Heart right ventricle (tissue), 16 donors: ENCODE measurements at regions not wholly inside any gene's neighbourhood (a gene's known extent, or its start where the extent isn't known, plus 50 kb on each side); places are given as distances from the start of the nearest gene placed in this dataset.

Experiments used
- ATAC-seq, 8 donors: fragments of 200-7000 bp; cut with Tn5 transposase; one replicate each; pipeline ENCODE4 v1.9.1; 2020; ENCODE audit warnings: mild to moderate bottlenecking in 8 of 8, moderate library complexity in 8 of 8, moderate number of reproducible peaks in 1 of 8
- DNase-seq, 2 donors: peaks; one replicate each; pipeline ENCODE4 v3.0.0-alpha.2; 2020
- H3K27ac ChIP-seq, 10 donors: fragments of 200-600 bp; sonication (generic) in 2 of 10; one replicate each; pipeline versions ENCODE4 v1.5.0 to v1.8.0; 2020 to 2022; ENCODE audit warnings: mild to moderate bottlenecking in 3 of 10
- H3K27me3 ChIP-seq, 7 donors: fragments of 200-600 bp; one replicate each; pipeline ENCODE4 v1.8.0; 2021 to 2022; ENCODE audit warnings: mild to moderate bottlenecking in 2 of 7
- H3K36me3 ChIP-seq, 9 donors: fragments of 200-600 bp; sonication (generic) in 1 of 9; one replicate each; pipeline versions ENCODE4 v1.5.0 to v1.8.0; 2020 to 2022; ENCODE audit warnings: mild to moderate bottlenecking in 2 of 9
- H3K4me1 ChIP-seq, 9 donors: fragments of 200-600 bp; sonication (generic) in 1 of 9; one replicate each; pipeline versions ENCODE4 v1.5.0 to v1.8.0; 2020 to 2022; ENCODE audit warnings: mild to moderate bottlenecking in 4 of 9
- H3K4me3 ChIP-seq, 10 donors: fragments of 200-600 bp; sonication (generic) in 2 of 10; one replicate each; pipeline versions ENCODE4 v1.5.0 to v1.8.0; 2020 to 2022; ENCODE audit warnings: mild to moderate bottlenecking in 7 of 10, moderate library complexity in 2 of 10
- H3K9me3 ChIP-seq, 11 donors: fragments of 200-600 bp in 10 of 11; sonication (generic) in 2 of 11; one replicate each; pipeline versions ENCODE4 v1.5.0 to v1.8.0; 2013 to 2022; ENCODE audit warnings: mild to moderate bottlenecking in 2 of 11, control low read depth in 1 of 11, moderate library complexity in 1 of 11
- WGBS, 2 donors: extraction: QIAGEN DNeasy Blood & Tissue Kit; methylation state at CpG; one replicate each; pipeline ENCODE4 v1.1.7; 2013; ENCODE audit warnings: inconsistent platforms in 1 of 2; 5-methylcytosine and 5-hydroxymethylcytosine counted together
- intact Hi-C, 10 donors: fragments of 100-400 bp; cut with DNase I; formaldehyde crosslinking; loops; one replicate each; pipeline versions ENCODE4 v1.11.1 to v1.14.2; 2022
- TF ChIP-seq, protein P1 (sequence below), 9 donors: fragments of 200-600 bp; sonication (generic) in 2 of 9; IDR thresholded peaks; one replicate each; pipeline versions ENCODE4 v1.5.0 to v1.8.0; 2021 to 2022; ENCODE audit warnings: antibody characterized with exemption in 9 of 9, mild to moderate bottlenecking in 5 of 9, moderate library complexity in 1 of 9
- donor health status: Arrhythmogenic right ventricular cardiomyopathy.
- donor health status: ischemic (EF 13 %, LVEDD 7.1; RV severe dilation, severe dysfunction).
- donor health status: healthy with polysubstance abuse.
- donor health status: DM: no; HTN: yes; CAD: no.
- donor health status: DM: no; HTN: no; CAD: no.
- donor health status: ischemic (EF 25% LVEDD 6.9; RV normal size, moderate dysfunction).
- donor health status: ischemic (EF 25% LVEDD 5.7; RV mildly dilated, moderate dysfunction).
- donor health status: healthy.
- donor health status: DM: yes; HTN: yes; CAD: no.
- donor health status: Ischemic cardiomyopathy.
- donor health status: ischemic (EF 35%, LVEDD 5.7; RV mildly dilated, moderate dysfunction).
- donor health status: nonischemic (EF 11% LVEDD 7.7; RV severe dilation, severe dysfunction).
- donor health status: DM: yes; HTN: yes; CAD: no.
- donor health status: PGD.
- donor health status: ischemic (EF 29% LVEDD 5.4; RV normal size, mild dysfunction).
- donor health status: nonischemic (EF 23%, LVEDD 6.1; RV moderate dilation, normal function).

DNA sequence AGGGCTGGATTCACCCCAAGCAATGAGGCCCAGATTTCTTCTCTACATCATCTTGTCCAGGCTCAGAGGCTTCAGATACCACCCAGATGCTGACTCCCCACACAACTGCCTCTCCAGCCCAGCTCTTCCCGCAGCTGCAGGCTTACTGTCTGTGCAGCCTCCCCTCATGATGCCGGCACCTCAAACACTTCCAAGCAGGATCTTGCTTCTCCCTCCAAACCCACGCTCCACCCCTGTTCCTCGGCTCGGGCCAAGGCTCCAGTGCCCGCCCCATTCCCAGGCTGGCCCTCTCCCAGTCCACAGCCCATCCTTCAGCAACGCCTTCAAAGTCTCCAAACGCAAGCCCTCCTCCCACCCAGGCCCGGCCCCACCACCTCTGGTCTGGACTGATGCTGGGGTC is 159.2 kb upstream of the LINGO1 start:
- H3K36me3 ChIP-seq, result no peaks in the 10 kb centered on the region
- WGBS, 2 donors, result 82 to 84% methylated on average over 9 of the region's 9 CpGs
- intact Hi-C loops, result no loop called here
- H3K27ac ChIP-seq, result no peak overlapping the region
- DNase-seq (no peak), ATAC-seq (no peak)
- TF ChIP-seq, protein P1, sequence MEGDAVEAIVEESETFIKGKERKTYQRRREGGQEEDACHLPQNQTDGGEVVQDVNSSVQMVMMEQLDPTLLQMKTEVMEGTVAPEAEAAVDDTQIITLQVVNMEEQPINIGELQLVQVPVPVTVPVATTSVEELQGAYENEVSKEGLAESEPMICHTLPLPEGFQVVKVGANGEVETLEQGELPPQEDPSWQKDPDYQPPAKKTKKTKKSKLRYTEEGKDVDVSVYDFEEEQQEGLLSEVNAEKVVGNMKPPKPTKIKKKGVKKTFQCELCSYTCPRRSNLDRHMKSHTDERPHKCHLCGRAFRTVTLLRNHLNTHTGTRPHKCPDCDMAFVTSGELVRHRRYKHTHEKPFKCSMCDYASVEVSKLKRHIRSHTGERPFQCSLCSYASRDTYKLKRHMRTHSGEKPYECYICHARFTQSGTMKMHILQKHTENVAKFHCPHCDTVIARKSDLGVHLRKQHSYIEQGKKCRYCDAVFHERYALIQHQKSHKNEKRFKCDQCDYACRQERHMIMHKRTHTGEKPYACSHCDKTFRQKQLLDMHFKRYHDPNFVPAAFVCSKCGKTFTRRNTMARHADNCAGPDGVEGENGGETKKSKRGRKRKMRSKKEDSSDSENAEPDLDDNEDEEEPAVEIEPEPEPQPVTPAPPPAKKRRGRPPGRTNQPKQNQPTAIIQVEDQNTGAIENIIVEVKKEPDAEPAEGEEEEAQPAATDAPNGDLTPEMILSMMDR (IDR thresholded peaks at IDR 0.05), result no peak
- no peak overlapping the region for H3K4me3 ChIP-seq
- H3K27me3 ChIP-seq, result peaks cover 0 to 46% (median 14%) of the 10 kb centered on the region in 7 donors
- H3K4me1 ChIP-seq, result no peaks in the 10 kb centered on the region
- no peaks in the 10 kb centered on the region for H3K9me3 ChIP-seq

- Histone ChIP-seq H3K27me3 (peaks cover 0 to 47% (median 27%) of the 10 kb centered on the region in 7 donors), H3K9me3 (no peaks in the 10 kb centered on the region), H3K36me3 (no peaks in the 10 kb centered on the region), H3K4me1 (no peaks in the 10 kb centered on the region), H3K27ac (no peak overlapping the region), H3K4me3 (no peak overlapping the region)
- TF ChIP-seq, protein P1 (IDR thresholded peaks at IDR 0.05), result no peak
- intact Hi-C loops, result no loop called here
- ATAC-seq (no peak), DNase-seq (no peak)
- 40 to 59% methylated on average over 3 of the region's 3 CpGs for WGBS, 2 donors
These were observed 157.8 kb upstream of the LINGO1 start for GRCh38 chr15:77790481-77790880.

- no peak for ATAC-seq
- WGBS, 2 donors, result 77% methylated on average over 12 of the region's 12 CpGs
These were observed 154.2 kb upstream of the LINGO1 start for GRCh38 chr15:77786956-77787355.

GRCh38 chr15:77786181-77786890 is 153.6 kb upstream of the LINGO1 start:
- H3K4me1 ChIP-seq, result no peaks in the 10 kb centered on the region
- no peaks in the 10 kb centered on the region for H3K36me3 ChIP-seq
- no peak for ATAC-seq
- H3K9me3 ChIP-seq, result no peaks in the 10 kb centered on the region
- TF ChIP-seq, protein P1 (IDR thresholded peaks at IDR 0.05), result no peak
- WGBS, 2 donors, result 69 to 73% methylated on average over 11 of the region's 11 CpGs
- peaks cover 0 to 49% (median 33%) of the 10 kb centered on the region in 7 donors for H3K27me3 ChIP-seq
- H3K4me3 ChIP-seq, result no peak overlapping the region
- H3K27ac ChIP-seq, result no peak overlapping the region
- intact Hi-C loops, result no loop called here
- no peak for DNase-seq

More at GRCh38 chr15:77786956-77787355, 154.2 kb upstream of the LINGO1 start:
- H3K9me3 ChIP-seq, result no peaks in the 10 kb centered on the region
- TF ChIP-seq, protein P1 (IDR thresholded peaks at IDR 0.05), result no peak
- intact Hi-C loops, result no loop called here
- no peak for DNase-seq
- H3K27me3 ChIP-seq, result peaks cover 0 to 53% (median 33%) of the 10 kb centered on the region in 7 donors
- H3K36me3 ChIP-seq, result no peaks in the 10 kb centered on the region
- H3K4me1 ChIP-seq, result no peaks in the 10 kb centered on the region
- no peak overlapping the region for H3K4me3 ChIP-seq
- no peak overlapping the region for H3K27ac ChIP-seq
